SK-N-SH treated with all-trans-retinoic acid at 6 μM for 48 hours (cell line): ENCODE measurements at regions not wholly inside any gene's neighbourhood (a gene's known extent, or its start where the extent isn't known, plus 50 kb on each side); places are given as distances from the start of the nearest gene placed in this dataset.

Source experiments
- ATAC-seq: fragments of 200-7000 bp; cut with Tn5 transposase; 3 replicates; pipeline ENCODE4 v1.9.1; 2020; ENCODE audit warnings: mild to moderate bottlenecking, moderate library complexity
- ARNTL ChIP-seq: fragments of 450-650 bp; formaldehyde crosslinking; IDR thresholded peaks from 2 replicates; pipeline ENCODE4 v1.5.0; 2020; ENCODE audit warnings: low read depth, mild to moderate bottlenecking, moderate library complexity, borderline replicate concordance
- BACH2 ChIP-seq: fragments of 250-450 bp; sonication (Bioruptor Pico); IDR thresholded peaks from 2 replicates; pipeline ENCODE4 v1.9.0; 2021; ENCODE audit warnings: mild to moderate bottlenecking, borderline replicate concordance
- CREB5 ChIP-seq: fragments of 250-450 bp; sonication (Bioruptor Pico); IDR thresholded peaks from 2 replicates; pipeline ENCODE4 v1.5.1; 2020; ENCODE audit warnings: low read depth, mild to moderate bottlenecking, moderate library complexity
- CSDC2 ChIP-seq: fragments of 250-450 bp; sonication (Bioruptor Pico); IDR thresholded peaks from 2 replicates; pipeline ENCODE4 v1.5.0; 2020; ENCODE audit warnings: mild to moderate bottlenecking, moderate library complexity
- CSRNP3 ChIP-seq: fragments of 250-450 bp; sonication (Bioruptor Pico); IDR thresholded peaks from 2 replicates; pipeline ENCODE4 v1.5.1; 2021; ENCODE audit warnings: mild to moderate bottlenecking, moderate library complexity
- GLIS3 ChIP-seq: fragments of 250-450 bp; sonication (Bioruptor Pico); IDR thresholded peaks from 2 replicates; pipeline ENCODE4 v1.5.0; 2020; ENCODE audit warnings: mild to moderate bottlenecking, moderate library complexity
- OSR1 ChIP-seq: fragments of 250-450 bp; sonication (Bioruptor Pico); IDR thresholded peaks from 2 replicates; pipeline ENCODE4 v1.8.0; 2022; ENCODE audit warnings: moderate library complexity, mild to moderate bottlenecking, inconsistent platforms
- PATZ1 ChIP-seq: fragments of 250-450 bp; sonication (Bioruptor Pico); IDR thresholded peaks from 2 replicates; pipeline ENCODE4 v1.8.0; 2020; ENCODE audit warnings: mild to moderate bottlenecking, moderate library complexity, borderline replicate concordance
- POU6F1 ChIP-seq: fragments of 250-450 bp; sonication (Bioruptor Pico); IDR thresholded peaks from 2 replicates; pipeline ENCODE4 v1.8.0; 2021; ENCODE audit warnings: low read depth, mild to moderate bottlenecking, moderate library complexity, borderline replicate concordance
- PPARA ChIP-seq: fragments of 250-450 bp; sonication (Bioruptor Pico); IDR thresholded peaks from 2 replicates; pipeline ENCODE4 v1.5.0; 2020; ENCODE audit warnings: mild to moderate bottlenecking, borderline replicate concordance
- RARB ChIP-seq: fragments of 250-450 bp; sonication (Bioruptor Pico); IDR thresholded peaks from 2 replicates; pipeline ENCODE4 v1.8.0; 2021; ENCODE audit warnings: mild to moderate bottlenecking, moderate library complexity
- TCF4 ChIP-seq: fragments of 250-450 bp; sonication (Bioruptor Pico); IDR thresholded peaks from 2 replicates; pipeline ENCODE4 v1.8.0; 2021; ENCODE audit warnings: mild to moderate bottlenecking, moderate library complexity, borderline replicate concordance
- TOX ChIP-seq: fragments of 250-450 bp; sonication (Bioruptor Pico); IDR thresholded peaks from 2 replicates; pipeline ENCODE4 v1.8.0; 2021; ENCODE audit warnings: mild to moderate bottlenecking, moderate library complexity, borderline replicate concordance
- TSHZ2 ChIP-seq: fragments of 250-450 bp; sonication (Bioruptor Pico); IDR thresholded peaks from 2 replicates; pipeline ENCODE4 v1.5.0; 2020; ENCODE audit warnings: mild to moderate bottlenecking, moderate library complexity
- ZC3H10 ChIP-seq: fragments of 250-450 bp; sonication (Bioruptor Pico); IDR thresholded peaks from 2 replicates; pipeline ENCODE4 v1.5.1; 2021; ENCODE audit warnings: mild to moderate bottlenecking, moderate library complexity
- ZFP3 ChIP-seq: fragments of 250-450 bp; sonication (Bioruptor Pico); IDR thresholded peaks from 2 replicates; pipeline ENCODE4 v1.5.0; 2020; ENCODE audit warnings: mild to moderate bottlenecking, moderate library complexity
- ZFP30 ChIP-seq: fragments of 450-650 bp; formaldehyde crosslinking; IDR thresholded peaks from 2 replicates; pipeline ENCODE4 v1.5.0; 2022; ENCODE audit warnings: mild to moderate bottlenecking, moderate library complexity
- ZNF565 ChIP-seq: fragments of 450-650 bp; formaldehyde crosslinking; conservative IDR thresholded peaks from 2 replicates; pipeline ENCODE4 v1.5.0; 2020; ENCODE audit warnings: low read depth, mild to moderate bottlenecking, moderate library complexity
- ZNF70 ChIP-seq: fragments of 450-650 bp; formaldehyde crosslinking; IDR thresholded peaks from 2 replicates; pipeline ENCODE4 v1.5.0; 2020; ENCODE audit warnings: mild to moderate bottlenecking, moderate library complexity
- ZNF8 ChIP-seq: fragments of 450-650 bp; formaldehyde crosslinking; IDR thresholded peaks from 2 replicates; pipeline ENCODE4 v1.5.0; 2020; ENCODE audit warnings: mild to moderate bottlenecking, moderate library complexity

GRCh38 chr3:181510500-181510899 lies 201.2 kb upstream of the SOX2 start:
- no peak for TF ChIP-seq TSHZ2 (CRISPR knock-in tag)
- TF ChIP-seq TCF4 (CRISPR knock-in tag): no peak
- TF ChIP-seq CSRNP3 (CRISPR knock-in tag): no peak
- TF ChIP-seq CREB5 (CRISPR knock-in tag): no peak
- TF ChIP-seq ZNF8 (CRISPR knock-in tag): no peak
- no peak for TF ChIP-seq OSR1 (CRISPR knock-in tag)
- no peak for TF ChIP-seq ZC3H10 (CRISPR knock-in tag)
- TF ChIP-seq ZFP30: no peak
- no peak for TF ChIP-seq ARNTL (CRISPR knock-in tag)
- no peak for TF ChIP-seq GLIS3 (CRISPR knock-in tag)
- no peak for ATAC-seq

GRCh38 chr3:181497358-181497757 lies 214.4 kb upstream of the SOX2 start:
- no peak for ATAC-seq
- TF ChIP-seq ZFP30 (no peak), PPARA (CRISPR knock-in tag) (no peak), ZNF8 (CRISPR knock-in tag) (no peak), CREB5 (CRISPR knock-in tag) (no peak), ZNF70 (CRISPR knock-in tag) (no peak), RARB (no peak), PATZ1 (CRISPR knock-in tag) (no peak), GLIS3 (CRISPR knock-in tag) (no peak), TSHZ2 (CRISPR knock-in tag) (no peak), CSDC2 (CRISPR knock-in tag) (no peak), ZNF565 (no peak), TCF4 (CRISPR knock-in tag) (no peak), CSRNP3 (CRISPR knock-in tag) (no peak), OSR1 (CRISPR knock-in tag) (no peak), BACH2 (CRISPR knock-in tag) (no peak), ZFP3 (CRISPR knock-in tag) (no peak), TOX (CRISPR knock-in tag) (no peak), POU6F1 (CRISPR knock-in tag) (no peak), ARNTL (CRISPR knock-in tag) (no peak)
